H1 (cell line): ENCODE measurements at regions not wholly inside any gene's neighbourhood (a gene's known extent, or its start where the extent isn't known, plus 50 kb on each side); places are given as distances from the start of the nearest gene placed in this dataset.

ENCODE experiments used
- CTCF ChIA-PET: fragments of 300-600 bp; sonication (Branson Sonifier 250); formaldehyde crosslinking; loops from one replicate; lab custom pipeline; 2021; ENCODE audit not compliant: partially characterized antibody; lab: Charles Lee
- POLR2A ChIA-PET: fragments of 300-600 bp; sonication (Branson Sonifier 250); formaldehyde crosslinking; loops from one replicate; lab custom pipeline; 2021; ENCODE audit warnings: inconsistent platforms; ENCODE audit not compliant: partially characterized antibody; lab: Charles Lee
- DNase-seq, 2 experiments: peaks; one replicate each; pipeline versions ENCODE4 v3.0.0 to v3.0.0-alpha.2; 2010 to 2022; ENCODE audit warnings: low spot score in 2 of 2, low read depth in 1 of 2, mixed read lengths in 1 of 2
- FAIRE-seq: peaks from 2 replicates; lab custom pipeline; 2011; peaks lifted over from hg19 to GRCh38; lab: Jason Lieb, UNC
- H2AFZ ChIP-seq: 2 replicates; pipeline ENCODE4 v1.8.1; 2012; ENCODE audit warnings: low read length, inconsistent platforms
- H2AK5ac ChIP-seq: 2 replicates; pipeline ENCODE4 v1.6.1; 2013; ENCODE audit warnings: low read depth, low read length
- H2BK120ac ChIP-seq: replicated peaks from 2 replicates; pipeline ENCODE3; 2013; ENCODE audit warnings: low read depth, low read length, inconsistent platforms
- H2BK12ac ChIP-seq: 2 replicates; pipeline ENCODE4 v1.6.1; 2013; ENCODE audit warnings: low read depth, low read length
- H2BK15ac ChIP-seq: 2 replicates; pipeline ENCODE4 v1.6.1; 2013; ENCODE audit warnings: low read length
- H2BK20ac ChIP-seq: 2 replicates; pipeline ENCODE4 v1.6.1; 2013; ENCODE audit warnings: low read length
- H2BK5ac ChIP-seq: 2 replicates; pipeline ENCODE4 v1.6.1; 2013; ENCODE audit warnings: low read depth, low read length
- H3K14ac ChIP-seq: 2 replicates; pipeline ENCODE4 v1.6.1; 2013; ENCODE audit warnings: inconsistent platforms; ENCODE audit not compliant: insufficient read length
- H3K18ac ChIP-seq: 2 replicates; pipeline ENCODE4 v1.6.1; 2013; ENCODE audit warnings: low read length; ENCODE audit errors: extremely low read depth
- H3K23ac ChIP-seq: 2 replicates; pipeline ENCODE4 v1.6.1; 2013; ENCODE audit warnings: inconsistent platforms; ENCODE audit not compliant: insufficient read length
- H3K23me2 ChIP-seq: 2 replicates; pipeline ENCODE4 v1.6.1; 2013; ENCODE audit warnings: low read depth, low read length
- H3K27ac ChIP-seq: 2 replicates; pipeline ENCODE4 v1.6.1; 2011; ENCODE audit warnings: low read depth, low read length, inconsistent platforms
- H3K27me3 ChIP-seq, 4 experiments: replicated peaks in 1 of 4; 1 replicate in 1 of 4; 2 replicates in 3 of 4; pipeline versions ENCODE4 v1.6.1 to v1.8.1; 2011 to 2013; ENCODE audit warnings: low read length in 3 of 4, mild to moderate bottlenecking in 3 of 4, inconsistent platforms in 2 of 4, mixed read lengths in 2 of 4, moderate library complexity in 1 of 4; ENCODE audit not compliant: control insufficient read depth in 3 of 4, insufficient read depth in 3 of 4; ENCODE audit errors: extremely low read depth in 1 of 4
- H3K36me3 ChIP-seq, 4 experiments: 2 replicates each; pipeline versions ENCODE4 v1.6.1 to v1.8.1; 2011 to 2013; ENCODE audit warnings: mild to moderate bottlenecking in 4 of 4, low read length in 3 of 4, moderate library complexity in 2 of 4, control low read depth in 1 of 4, inconsistent platforms in 1 of 4; ENCODE audit not compliant: insufficient read depth in 4 of 4, control insufficient read depth in 2 of 4
- H3K4ac ChIP-seq: replicated peaks from 2 replicates; pipeline ENCODE3; 2013; ENCODE audit warnings: low read length, low read depth, mixed read lengths, inconsistent platforms; ENCODE audit not compliant: insufficient read length
- H3K4me1 ChIP-seq, 4 experiments: replicated peaks in 1 of 4; 1 replicate in 1 of 4; 2 replicates in 3 of 4; pipeline versions ENCODE4 v1.6.1 to v1.8.1; 2011 to 2013; ENCODE audit warnings: low read length in 3 of 4, inconsistent platforms in 2 of 4, mixed read lengths in 1 of 4; ENCODE audit not compliant: insufficient read depth in 4 of 4, control insufficient read depth in 3 of 4
- H3K4me2 ChIP-seq, 2 experiments: 2 replicates each; pipeline versions ENCODE4 v1.6.1 to v1.8.1; 2011 to 2013; ENCODE audit warnings: low read depth in 2 of 2, low read length in 2 of 2, control low read depth in 1 of 2, inconsistent platforms in 1 of 2, mild to moderate bottlenecking in 1 of 2; ENCODE audit not compliant: insufficient read depth in 1 of 2
- H3K4me3 ChIP-seq, 4 experiments: fragments of 200-600, 300-600 bp in 1 of 4; sonication (generic), shearing (Covaris generic), sonication (Bioruptor Twin) in 1 of 4; 2 replicates each; pipeline versions ENCODE4 v1.5.1 to v1.8.1; 2011 to 2016; ENCODE audit warnings: low read length in 4 of 4, low read depth in 3 of 4, control low read depth in 2 of 4, inconsistent platforms in 2 of 4, mild to moderate bottlenecking in 2 of 4, mixed read lengths in 1 of 4, moderate library complexity in 1 of 4; ENCODE audit not compliant: insufficient read depth in 2 of 4; ENCODE audit errors: extremely low read depth in 1 of 4
- H3K56ac ChIP-seq: replicated peaks from 2 replicates; pipeline ENCODE3; 2013; ENCODE audit warnings: low read depth, mild to moderate bottlenecking, mixed read lengths, low read length, inconsistent platforms; ENCODE audit not compliant: insufficient read length
- H3K79me1 ChIP-seq: 2 replicates; pipeline ENCODE4 v1.6.1; 2013; ENCODE audit warnings: low read depth, low read length, control low read depth
- H3K79me2 ChIP-seq, 2 experiments: 2 replicates each; pipeline versions ENCODE4 v1.6.1 to v1.8.1; 2012 to 2013; ENCODE audit warnings: low read length in 2 of 2, mild to moderate bottlenecking in 2 of 2, inconsistent platforms in 1 of 2; ENCODE audit not compliant: insufficient read depth in 2 of 2, control insufficient read depth in 1 of 2
- H3K9ac ChIP-seq, 4 experiments: replicated peaks in 1 of 4; 1 replicate in 1 of 4; 2 replicates in 3 of 4; pipeline versions ENCODE4 v1.6.1 to v1.8.1; 2011 to 2013; ENCODE audit warnings: low read depth in 3 of 4, low read length in 3 of 4, control low read depth in 2 of 4, mild to moderate bottlenecking in 2 of 4, moderate library complexity in 2 of 4, inconsistent platforms in 1 of 4; ENCODE audit errors: extremely low read depth in 1 of 4
- H3K9me3 ChIP-seq, 2 experiments: 2 replicates each; pipeline versions ENCODE4 v1.6.1 to v1.8.1; 2012 to 2013; ENCODE audit warnings: mild to moderate bottlenecking in 2 of 2, moderate library complexity in 2 of 2, control low read depth in 1 of 2, inconsistent platforms in 1 of 2, low read depth in 1 of 2, low read length in 1 of 2, mixed read lengths in 1 of 2; ENCODE audit not compliant: insufficient read depth in 2 of 2
- H4K20me1 ChIP-seq, 2 experiments: replicated peaks in 1 of 2; 2 replicates each; pipeline versions ENCODE3 to v1.8.1; 2011 to 2013; ENCODE audit warnings: inconsistent platforms in 2 of 2, low read length in 2 of 2, mild to moderate bottlenecking in 1 of 2; ENCODE audit not compliant: insufficient read depth in 2 of 2, control insufficient read depth in 1 of 2
- H4K5ac ChIP-seq: 2 replicates; pipeline ENCODE4 v1.6.1; 2013; ENCODE audit warnings: low read length, low read depth, mixed read lengths, inconsistent platforms; ENCODE audit not compliant: insufficient read length
- H4K8ac ChIP-seq: 2 replicates; pipeline ENCODE4 v1.8.0; 2013; ENCODE audit warnings: mild to moderate bottlenecking, moderate library complexity, low read length, inconsistent platforms; ENCODE audit not compliant: insufficient read depth; ENCODE audit errors: extremely low read depth
- H4K91ac ChIP-seq: replicated peaks from 2 replicates; pipeline ENCODE3; 2013; ENCODE audit warnings: low read length, mixed read lengths, inconsistent platforms; ENCODE audit not compliant: insufficient read length
- NANOG ChIP-seq: IDR thresholded peaks from 2 replicates; pipeline ENCODE4 v1.6.1; 2011; ENCODE audit warnings: low read length, low read depth, mild to moderate bottlenecking, inconsistent platforms; ENCODE audit not compliant: insufficient read depth, poor library complexity, severe bottlenecking
- RAD21 ChIP-seq, 2 experiments: IDR thresholded peaks in 1 of 2; conservative IDR thresholded peaks in 1 of 2; 2 replicates each; pipeline ENCODE4 v1.6.1; 2011; ENCODE audit warnings: low read depth in 2 of 2, low read length in 2 of 2, improper control_type of control experiment in 1 of 2, inconsistent platforms in 1 of 2, mild to moderate bottlenecking in 1 of 2, moderate library complexity in 1 of 2
- YY1 ChIP-seq: IDR thresholded peaks from 2 replicates; pipeline ENCODE4 v1.6.1; 2011; ENCODE audit warnings: low read depth, mild to moderate bottlenecking, low read length

GRCh38 chr14:43503508-43503907 lies 1003.6 kb downstream of the FSCB start:
- no peak overlapping the region for H3K4ac ChIP-seq
- H2BK12ac ChIP-seq: no peak overlapping the region
- H3K56ac ChIP-seq: no peak overlapping the region
- DNase-seq (no peak), FAIRE-seq (no peak)
- H3K4me1 ChIP-seq: no peaks in the 10 kb centered on the region
- H2AK5ac ChIP-seq: no peak overlapping the region
- H2BK15ac ChIP-seq: no peak overlapping the region
- no peak overlapping the region for H4K8ac ChIP-seq
- no peak overlapping the region for H3K18ac ChIP-seq
- H3K4me2 ChIP-seq: no peak overlapping the region
- no peaks in the 10 kb centered on the region for H3K79me2 ChIP-seq
- no peak overlapping the region for H2AFZ ChIP-seq
- no peak overlapping the region for H2BK5ac ChIP-seq
- no peak overlapping the region for H3K9ac ChIP-seq
- H3K14ac ChIP-seq: no peak overlapping the region
- H4K91ac ChIP-seq: no peak overlapping the region
- no peaks in the 10 kb centered on the region for H3K9me3 ChIP-seq
- H2BK20ac ChIP-seq: no peak overlapping the region
- H4K20me1 ChIP-seq: no peaks in the 10 kb centered on the region
- no peak for TF ChIP-seq YY1
- peak in 1 of 2 experiments; percentile 38 for TF ChIP-seq RAD21 (IDR thresholded peaks at IDR 0.05 in 1 of 2, conservative IDR thresholded peaks at IDR 0.05 in 1 of 2; ENCODE audit: low read depth in 2 of 2, low read length in 2 of 2)
- no peak for TF ChIP-seq NANOG
- TF ChIP-seq, all 59 proteins: peak for 1
- Histone ChIP-seq H3K79me1 (no peaks in the 10 kb centered on the region), H3K27ac (no peak overlapping the region), H4K5ac (no peak overlapping the region), H3K4me3 (no peak overlapping the region), H3K36me3 (no peaks in the 10 kb centered on the region), H3K27me3 (no peaks in the 10 kb centered on the region), H2BK120ac (no peak overlapping the region), H3K23me2 (no peaks in the 10 kb centered on the region), H3K23ac (no peak overlapping the region)
- ChIA-PET POLR2A (no interaction called here), CTCF (interaction anchor here (0.6 to 1.4 kb wide), 2 partner anchors 79 to 269 kb away, joined by 3 read pairs; no protein-coding TSS in a partner anchor)
